ENCODE measurements at regions not wholly inside any gene's neighbourhood (a gene's known extent, or its start where the extent isn't known, plus 50 kb on each side); places are given as distances from the start of the nearest gene placed in this dataset.

DNA sequence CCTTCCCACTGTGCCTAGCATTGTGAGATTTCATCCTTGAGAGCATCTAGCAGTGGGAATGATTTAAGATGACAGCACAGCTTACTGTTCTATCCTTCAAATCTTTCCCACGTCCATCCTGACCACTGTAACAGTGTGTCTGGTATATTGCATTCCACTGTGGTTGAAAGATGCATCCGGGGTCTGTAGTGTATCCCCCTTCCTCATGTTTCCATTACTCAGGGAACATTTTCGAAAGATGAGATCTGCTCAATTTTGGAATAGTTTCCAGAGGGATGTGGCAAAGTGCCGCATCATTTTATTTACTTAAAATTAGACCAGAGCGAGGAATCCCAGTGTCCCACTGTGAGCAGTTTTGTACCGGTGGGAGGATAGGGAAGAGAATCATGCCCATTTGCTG, 407.1 kb upstream of the PAPPA start:
- Histone ChIP-seq H3K9me3 (ENCODE audit: control insufficient read depth, low read length) (no peaks in the 10 kb centered on the region), H3K9ac (ENCODE audit: low read length) (no peak overlapping the region), H3K4me1 (ENCODE audit: control insufficient read depth, insufficient read depth, low read length) (no peaks in the 10 kb centered on the region), H3K27me3 (replicated peaks; ENCODE audit: control insufficient read depth, insufficient read depth, low read length) (no peaks in the 10 kb centered on the region), H3K4me3 (ENCODE audit: low read length) (no peak overlapping the region), H3K36me3 (ENCODE audit: control insufficient read depth, insufficient read depth, low read length, severe bottlenecking) (no peaks in the 10 kb centered on the region)
- DNase-seq (ENCODE audit: low read depth), result peak; percentile 52

- DNase-seq (ENCODE audit: low read depth), result no peak
- Histone ChIP-seq H3K4me1 (ENCODE audit: control insufficient read depth, insufficient read depth, low read length) (no peaks in the 10 kb centered on the region), H3K27me3 (replicated peaks; ENCODE audit: control insufficient read depth, insufficient read depth, low read length) (no peaks in the 10 kb centered on the region), H3K36me3 (ENCODE audit: control insufficient read depth, insufficient read depth, low read length, severe bottlenecking) (no peaks in the 10 kb centered on the region), H3K4me3 (ENCODE audit: low read length) (no peak overlapping the region), H3K9me3 (ENCODE audit: control insufficient read depth, low read length) (no peaks in the 10 kb centered on the region), H3K9ac (ENCODE audit: low read length) (no peak overlapping the region)
Measured at GRCh38 chr9:115747731-115748130, 405.9 kb upstream of the PAPPA start.

GRCh38 chr9:115756736-115757135, 396.9 kb upstream of the PAPPA start:
- peaks cover 10% of the 10 kb centered on the region for H3K4me1 ChIP-seq (ENCODE audit: control insufficient read depth, insufficient read depth, low read length)
- no peaks in the 10 kb centered on the region for H3K27me3 ChIP-seq (replicated peaks; ENCODE audit: control insufficient read depth, insufficient read depth, low read length)
- no peak for DNase-seq (ENCODE audit: low read depth)
- no peaks in the 10 kb centered on the region for H3K36me3 ChIP-seq (ENCODE audit: control insufficient read depth, insufficient read depth, low read length, severe bottlenecking)
- H3K4me3 ChIP-seq (ENCODE audit: low read length), result no peak overlapping the region
- no peak overlapping the region for H3K9ac ChIP-seq (ENCODE audit: low read length)
- no peaks in the 10 kb centered on the region for H3K9me3 ChIP-seq (ENCODE audit: control insufficient read depth, low read length)

- DNase-seq (ENCODE audit: low read depth), result no peak
- H3K9me3 ChIP-seq (ENCODE audit: control insufficient read depth, low read length), result no peaks in the 10 kb centered on the region
Measured at GRCh38 chr9:115757461-115757860, 396.1 kb upstream of the PAPPA start.

GRCh38 chr9:115758441-115758840, 395.1 kb upstream of the PAPPA start:
- Histone ChIP-seq H3K4me1 (ENCODE audit: control insufficient read depth, insufficient read depth, low read length) (peaks cover 10% of the 10 kb centered on the region), H3K9ac (ENCODE audit: low read length) (no peak overlapping the region), H3K36me3 (ENCODE audit: control insufficient read depth, insufficient read depth, low read length, severe bottlenecking) (no peaks in the 10 kb centered on the region), H3K4me3 (ENCODE audit: low read length) (no peak overlapping the region), H3K9me3 (ENCODE audit: control insufficient read depth, low read length) (no peaks in the 10 kb centered on the region), H3K27me3 (replicated peaks; ENCODE audit: control insufficient read depth, insufficient read depth, low read length) (no peaks in the 10 kb centered on the region)
- DNase-seq (ENCODE audit: low read depth), result no peak

More at GRCh38 chr9:115757461-115757860, 396.1 kb upstream of the PAPPA start:
- Histone ChIP-seq H3K4me3 (ENCODE audit: low read length) (no peak overlapping the region), H3K9ac (ENCODE audit: low read length) (no peak overlapping the region), H3K36me3 (ENCODE audit: control insufficient read depth, insufficient read depth, low read length, severe bottlenecking) (no peaks in the 10 kb centered on the region), H3K4me1 (ENCODE audit: control insufficient read depth, insufficient read depth, low read length) (peaks cover 10% of the 10 kb centered on the region), H3K27me3 (replicated peaks; ENCODE audit: control insufficient read depth, insufficient read depth, low read length) (no peaks in the 10 kb centered on the region)

- DNase-seq (ENCODE audit: low read depth), result no peak
Measured at GRCh38 chr9:115759426-115759825, 394.2 kb upstream of the PAPPA start.

DNA sequence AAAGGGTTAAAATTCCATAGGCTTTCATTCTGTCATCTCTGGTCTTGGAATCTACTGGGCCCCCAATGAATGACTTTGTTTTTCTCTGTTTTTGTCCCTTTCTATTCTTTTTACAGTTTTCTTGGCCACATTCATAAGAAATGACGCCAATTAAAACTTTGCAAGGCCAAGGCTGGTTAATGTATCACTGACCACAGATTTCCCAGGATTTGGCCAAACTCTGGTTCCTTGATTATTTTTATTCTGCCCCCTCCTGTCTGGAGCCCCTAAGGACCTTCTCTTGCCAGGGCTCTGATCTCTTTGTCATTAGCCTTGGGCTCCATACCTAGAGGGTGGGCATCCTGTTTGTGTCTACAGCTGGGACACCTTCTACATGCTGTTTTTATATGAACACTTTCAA, 388.9 kb upstream of the PAPPA start:
- Histone ChIP-seq H3K9ac (ENCODE audit: low read length) (no peak overlapping the region), H3K36me3 (ENCODE audit: control insufficient read depth, insufficient read depth, low read length, severe bottlenecking) (no peaks in the 10 kb centered on the region), H3K4me1 (ENCODE audit: control insufficient read depth, insufficient read depth, low read length) (no peaks in the 10 kb centered on the region), H3K4me3 (ENCODE audit: low read length) (no peak overlapping the region), H3K9me3 (ENCODE audit: control insufficient read depth, low read length) (no peaks in the 10 kb centered on the region), H3K27me3 (replicated peaks; ENCODE audit: control insufficient read depth, insufficient read depth, low read length) (no peaks in the 10 kb centered on the region)
- no peak for DNase-seq (ENCODE audit: low read depth)

More at GRCh38 chr9:115759426-115759825, 394.2 kb upstream of the PAPPA start:
- no peaks in the 10 kb centered on the region for H3K9me3 ChIP-seq (ENCODE audit: control insufficient read depth, low read length)
- no peaks in the 10 kb centered on the region for H3K36me3 ChIP-seq (ENCODE audit: control insufficient read depth, insufficient read depth, low read length, severe bottlenecking)
- H3K4me3 ChIP-seq (ENCODE audit: low read length), result no peak overlapping the region
- H3K27me3 ChIP-seq (replicated peaks; ENCODE audit: control insufficient read depth, insufficient read depth, low read length), result no peaks in the 10 kb centered on the region
- H3K9ac ChIP-seq (ENCODE audit: low read length), result no peak overlapping the region
- H3K4me1 ChIP-seq (ENCODE audit: control insufficient read depth, insufficient read depth, low read length), result peaks cover 10% of the 10 kb centered on the region

DNA sequence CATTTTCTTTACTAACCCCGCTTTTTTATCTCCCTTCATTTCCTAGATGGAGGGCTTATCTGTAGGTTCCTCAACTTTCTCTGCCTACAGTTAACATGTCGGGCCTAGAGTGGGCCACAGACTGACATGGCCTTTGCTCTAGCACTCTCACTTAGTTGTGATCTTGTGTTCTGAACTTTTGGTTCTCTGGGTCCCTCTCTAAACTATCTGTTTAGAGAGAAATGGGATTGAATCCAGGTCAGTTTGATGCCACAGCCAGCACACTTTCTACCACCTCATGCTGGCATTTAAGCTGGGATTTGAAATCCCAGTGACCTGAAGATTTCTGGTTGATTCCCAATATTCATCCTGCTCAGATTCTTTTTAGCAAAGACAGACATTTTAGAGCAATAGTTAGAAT, 388.5 kb upstream of the PAPPA start:
- DNase-seq (ENCODE audit: low read depth), result no peak
- no peaks in the 10 kb centered on the region for H3K27me3 ChIP-seq (replicated peaks; ENCODE audit: control insufficient read depth, insufficient read depth, low read length)
- H3K9me3 ChIP-seq (ENCODE audit: control insufficient read depth, low read length), result no peaks in the 10 kb centered on the region
- no peak overlapping the region for H3K9ac ChIP-seq (ENCODE audit: low read length)
- no peaks in the 10 kb centered on the region for H3K36me3 ChIP-seq (ENCODE audit: control insufficient read depth, insufficient read depth, low read length, severe bottlenecking)
- H3K4me3 ChIP-seq (ENCODE audit: low read length), result no peak overlapping the region
- H3K4me1 ChIP-seq (ENCODE audit: control insufficient read depth, insufficient read depth, low read length), result no peaks in the 10 kb centered on the region

GRCh38 chr9:115766370-115766955, 387.1 kb upstream of the PAPPA start:
- Histone ChIP-seq H3K36me3 (ENCODE audit: control insufficient read depth, insufficient read depth, low read length, severe bottlenecking) (no peaks in the 10 kb centered on the region), H3K4me3 (ENCODE audit: low read length) (no peak overlapping the region), H3K4me1 (ENCODE audit: control insufficient read depth, insufficient read depth, low read length) (no peaks in the 10 kb centered on the region), H3K9me3 (ENCODE audit: control insufficient read depth, low read length) (no peaks in the 10 kb centered on the region), H3K27me3 (replicated peaks; ENCODE audit: control insufficient read depth, insufficient read depth, low read length) (no peaks in the 10 kb centered on the region), H3K9ac (ENCODE audit: low read length) (no peak overlapping the region)
- DNase-seq (ENCODE audit: low read depth), result peak; percentile 42

GRCh38 chr9:115770521-115770920, 383.1 kb upstream of the PAPPA start:
- Histone ChIP-seq H3K27me3 (replicated peaks; ENCODE audit: control insufficient read depth, insufficient read depth, low read length) (no peaks in the 10 kb centered on the region), H3K9me3 (ENCODE audit: control insufficient read depth, low read length) (no peaks in the 10 kb centered on the region), H3K9ac (ENCODE audit: low read length) (no peak overlapping the region), H3K4me3 (ENCODE audit: low read length) (no peak overlapping the region), H3K4me1 (ENCODE audit: control insufficient read depth, insufficient read depth, low read length) (no peaks in the 10 kb centered on the region), H3K36me3 (ENCODE audit: control insufficient read depth, insufficient read depth, low read length, severe bottlenecking) (no peaks in the 10 kb centered on the region)
- no peak for DNase-seq (ENCODE audit: low read depth)

GRCh38 chr9:115775659-115776058, 377.9 kb upstream of the PAPPA start:
- H3K9me3 ChIP-seq (ENCODE audit: control insufficient read depth, low read length), result no peaks in the 10 kb centered on the region
- no peaks in the 10 kb centered on the region for H3K36me3 ChIP-seq (ENCODE audit: control insufficient read depth, insufficient read depth, low read length, severe bottlenecking)
- no peak overlapping the region for H3K9ac ChIP-seq (ENCODE audit: low read length)
- no peak overlapping the region for H3K4me3 ChIP-seq (ENCODE audit: low read length)
- no peaks in the 10 kb centered on the region for H3K27me3 ChIP-seq (replicated peaks; ENCODE audit: control insufficient read depth, insufficient read depth, low read length)
- no peak for DNase-seq (ENCODE audit: low read depth)
- no peaks in the 10 kb centered on the region for H3K4me1 ChIP-seq (ENCODE audit: control insufficient read depth, insufficient read depth, low read length)

DNA sequence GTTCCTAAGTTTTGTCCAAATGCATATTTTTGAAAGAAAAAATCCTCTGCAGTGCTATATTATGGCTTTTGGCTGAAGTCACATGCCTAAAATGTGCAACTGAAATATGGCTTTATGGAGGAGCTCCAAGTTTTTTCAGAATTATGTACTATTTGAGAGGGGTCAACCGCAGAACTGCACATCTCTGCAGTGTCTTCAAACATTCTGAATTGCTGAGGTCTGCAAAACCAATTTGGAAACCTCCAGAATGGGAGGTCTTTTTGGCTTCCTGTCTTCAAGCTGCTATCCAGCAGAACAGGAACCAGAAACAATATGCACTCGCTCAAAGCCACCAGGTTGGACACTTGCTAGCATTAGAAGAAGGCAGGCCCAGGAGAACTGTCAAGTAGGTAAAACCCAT, 376.0 kb upstream of the PAPPA start:
- no peaks in the 10 kb centered on the region for H3K36me3 ChIP-seq (ENCODE audit: control insufficient read depth, insufficient read depth, low read length, severe bottlenecking)
- DNase-seq (ENCODE audit: low read depth), result no peak
- H3K27me3 ChIP-seq (replicated peaks; ENCODE audit: control insufficient read depth, insufficient read depth, low read length), result no peaks in the 10 kb centered on the region
- no peaks in the 10 kb centered on the region for H3K9me3 ChIP-seq (ENCODE audit: control insufficient read depth, low read length)
- no peaks in the 10 kb centered on the region for H3K4me1 ChIP-seq (ENCODE audit: control insufficient read depth, insufficient read depth, low read length)
- H3K4me3 ChIP-seq (ENCODE audit: low read length), result no peak overlapping the region
- no peak overlapping the region for H3K9ac ChIP-seq (ENCODE audit: low read length)
